HG03039 (cell line): ENCODE measurements at regions not wholly inside any gene's neighbourhood (a gene's known extent, or its start where the extent isn't known, plus 50 kb on each side); places are given as distances from the start of the nearest gene placed in this dataset.
"Not testable (repeated sequence)": the region's sequence is repeated elsewhere in the genome, so short reads cannot be mapped to it uniquely, and the experiment has no call there.

Experiments
- ATAC-seq: cut with Tn5 transposase; IDR thresholded peaks from one replicate; pipeline ENCODE4 v1.9.1; 2021; ENCODE audit warnings: mild to moderate bottlenecking, moderate library complexity; ENCODE audit not compliant: unreplicated experiment

GRCh38 chr1:147071142-147071541, 101.1 kb downstream of the PRKAB2 start:
- ATAC-seq = no peak

- ATAC-seq = no peak
Measured at GRCh38 chr1:147062956-147063355, 109.3 kb downstream of the PRKAB2 start.

GRCh38 chr1:147061880-147062279, 110.4 kb downstream of the PRKAB2 start:
- not testable (repeated sequence) for ATAC-seq

GRCh38 chr1:147053269-147053668, 115.1 kb downstream of the NBPF12 start:
- no peak for ATAC-seq

DNA sequence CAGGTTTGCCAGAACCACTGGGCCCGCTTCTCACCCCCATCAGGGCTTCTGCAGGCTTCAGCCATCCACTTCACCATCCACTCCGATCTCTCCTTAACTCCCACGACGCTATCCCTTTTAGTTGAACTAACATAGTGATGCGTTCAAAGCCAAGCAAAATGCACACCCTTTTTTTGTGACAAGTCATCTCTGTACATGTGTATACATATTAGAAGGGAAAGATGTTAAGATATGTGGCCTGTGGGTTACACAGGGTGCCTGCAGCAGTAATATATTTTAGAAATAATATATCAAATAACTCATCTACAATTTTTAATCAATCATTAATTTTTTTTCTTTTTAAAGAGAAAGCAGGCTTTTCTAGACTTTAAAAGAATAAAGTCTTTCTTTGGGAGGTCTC, 114.6 kb downstream of the NBPF12 start:
- no peak for ATAC-seq

- ATAC-seq = no peak
Measured at GRCh38 chr1:147052143-147052542, 114.0 kb downstream of the NBPF12 start.

- no peak for ATAC-seq
Measured at GRCh38 chr1:147051136-147051535, 113.0 kb downstream of the NBPF12 start.

DNA sequence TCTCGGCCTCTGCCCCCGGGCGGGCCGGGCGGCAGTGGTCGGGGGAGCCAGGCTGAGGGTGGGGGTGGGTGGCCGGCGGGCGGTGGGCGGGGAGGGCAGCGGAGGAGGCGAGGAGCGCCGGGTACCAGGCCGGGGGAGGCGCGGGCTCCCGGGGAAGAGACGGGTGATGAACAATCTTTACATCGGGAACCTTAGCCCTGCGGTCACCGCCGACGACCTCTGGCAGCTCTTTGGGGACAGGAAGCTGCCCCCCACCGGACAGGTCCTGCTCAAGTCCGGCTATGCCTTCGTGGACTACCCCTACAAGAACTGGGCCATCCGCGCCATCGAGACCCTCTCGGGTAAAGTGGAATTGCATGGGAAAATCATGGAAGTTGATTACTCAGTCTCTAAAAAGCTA, 112.5 kb downstream of the NBPF12 start:
- no peak for ATAC-seq

DNA sequence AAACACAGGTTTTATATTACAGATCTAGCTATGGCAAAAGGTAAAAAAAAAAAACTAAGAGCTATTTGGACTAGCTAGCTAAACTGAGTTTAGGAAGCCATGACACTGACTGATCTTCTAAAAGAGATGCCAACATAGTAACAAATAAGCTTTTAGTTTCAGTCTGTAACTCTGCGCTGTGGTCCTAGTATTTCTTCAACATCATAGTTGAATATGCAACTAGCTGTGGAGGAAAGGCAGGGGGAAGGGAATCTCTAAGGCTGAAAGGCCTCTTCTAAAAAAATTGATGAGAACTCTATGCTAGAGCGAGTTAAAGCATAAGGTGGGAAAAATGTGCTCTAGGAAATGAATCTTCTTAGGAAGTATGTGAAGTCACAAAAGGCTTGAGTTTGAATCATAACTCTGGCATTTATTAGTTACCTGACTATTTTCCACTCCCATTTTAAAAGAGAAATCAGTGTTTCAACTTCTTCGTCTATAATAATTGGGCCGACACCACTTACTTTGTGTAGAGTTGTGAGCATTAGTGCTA, 108.8 kb downstream of the NBPF12 start:
- ATAC-seq = not testable (repeated sequence)

GRCh38 chr1:147046189-147046862, 108.2 kb downstream of the NBPF12 start:
- ATAC-seq = no peak
